GM12891 (cell line): ENCODE measurements at regions not wholly inside any gene's neighbourhood (a gene's known extent, or its start where the extent isn't known, plus 50 kb on each side); places are given as distances from the start of the nearest gene placed in this dataset.

Source experiments
- PAX5 ChIP-seq: IDR thresholded peaks from 2 replicates; pipeline ENCODE4 v1.6.1; 2011; ENCODE audit warnings: low read length, moderate library complexity, mild to moderate bottlenecking; ENCODE audit not compliant: insufficient read depth, severe bottlenecking
- POLR2A ChIP-seq: IDR thresholded peaks from 2 replicates; pipeline ENCODE4 v1.6.1; 2011; ENCODE audit warnings: low read depth, low read length, control low read depth
- POLR2AphosphoS5 ChIP-seq: IDR thresholded peaks from 2 replicates; pipeline ENCODE4 v1.6.1; 2011; ENCODE audit warnings: low read depth, low read length, control low read depth
- POU2F2 ChIP-seq: IDR thresholded peaks from 2 replicates; pipeline ENCODE4 v1.6.1; 2011; ENCODE audit warnings: low read depth, mild to moderate bottlenecking, control low read depth, low read length, moderate library complexity
- SPI1 ChIP-seq: IDR thresholded peaks from 2 replicates; pipeline ENCODE4 v1.6.1; 2011; ENCODE audit warnings: low read depth, low read length, control low read depth
- TAF1 ChIP-seq: IDR thresholded peaks from 2 replicates; pipeline ENCODE4 v1.6.1; 2011; ENCODE audit warnings: low read depth, low read length, control low read depth

DNA sequence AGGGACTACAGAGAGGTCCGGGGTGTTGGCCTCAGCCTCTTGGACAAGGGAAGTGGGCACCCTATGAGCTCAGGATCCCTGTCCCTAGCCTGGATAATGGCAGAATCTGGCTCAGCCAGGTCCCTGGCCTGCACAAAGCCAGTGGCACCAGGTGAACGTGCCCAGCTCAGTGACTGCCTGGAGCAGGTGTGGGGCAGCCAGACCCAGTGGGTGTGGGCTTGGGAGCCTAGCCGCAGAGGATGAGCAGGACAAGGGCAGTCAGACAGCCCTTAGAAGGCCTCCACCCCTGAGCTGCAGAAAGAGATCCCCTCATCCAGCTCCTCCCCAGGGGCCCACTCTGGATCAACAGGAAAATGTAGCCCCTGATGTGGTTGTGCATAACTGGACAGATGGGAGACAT, 585.3 kb downstream of the KCNJ18 start:
- TF ChIP-seq POU2F2 (no peak), POLR2AphosphoS5 (no peak), POLR2A (no peak), TAF1 (no peak), PAX5 (no peak), SPI1 (no peak)
